ENCODE measurements at regions not wholly inside any gene's neighbourhood (a gene's known extent, or its start where the extent isn't known, plus 50 kb on each side); places are given as distances from the start of the nearest gene placed in this dataset.

DNA sequence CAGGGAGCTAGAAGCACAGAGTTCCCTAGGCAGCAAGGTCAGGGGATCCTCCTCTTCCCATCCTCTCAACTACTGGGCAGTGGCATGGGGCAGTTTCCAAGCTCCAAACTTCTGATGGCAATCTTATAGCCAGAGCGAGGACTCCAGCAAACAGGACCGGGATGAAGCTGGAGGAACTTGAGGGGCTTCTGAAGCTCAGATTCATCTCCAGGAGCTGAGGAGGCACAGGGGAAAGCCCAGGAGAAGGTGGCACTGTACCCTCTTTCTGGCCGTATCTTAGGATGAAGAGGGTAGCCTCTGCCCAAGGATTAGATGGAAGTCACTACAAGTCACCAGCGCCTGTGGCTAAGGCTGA, 50.0 kb upstream of the RPL38 start:
- TF ChIP-seq, protein P1, sequence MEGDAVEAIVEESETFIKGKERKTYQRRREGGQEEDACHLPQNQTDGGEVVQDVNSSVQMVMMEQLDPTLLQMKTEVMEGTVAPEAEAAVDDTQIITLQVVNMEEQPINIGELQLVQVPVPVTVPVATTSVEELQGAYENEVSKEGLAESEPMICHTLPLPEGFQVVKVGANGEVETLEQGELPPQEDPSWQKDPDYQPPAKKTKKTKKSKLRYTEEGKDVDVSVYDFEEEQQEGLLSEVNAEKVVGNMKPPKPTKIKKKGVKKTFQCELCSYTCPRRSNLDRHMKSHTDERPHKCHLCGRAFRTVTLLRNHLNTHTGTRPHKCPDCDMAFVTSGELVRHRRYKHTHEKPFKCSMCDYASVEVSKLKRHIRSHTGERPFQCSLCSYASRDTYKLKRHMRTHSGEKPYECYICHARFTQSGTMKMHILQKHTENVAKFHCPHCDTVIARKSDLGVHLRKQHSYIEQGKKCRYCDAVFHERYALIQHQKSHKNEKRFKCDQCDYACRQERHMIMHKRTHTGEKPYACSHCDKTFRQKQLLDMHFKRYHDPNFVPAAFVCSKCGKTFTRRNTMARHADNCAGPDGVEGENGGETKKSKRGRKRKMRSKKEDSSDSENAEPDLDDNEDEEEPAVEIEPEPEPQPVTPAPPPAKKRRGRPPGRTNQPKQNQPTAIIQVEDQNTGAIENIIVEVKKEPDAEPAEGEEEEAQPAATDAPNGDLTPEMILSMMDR (IDR thresholded peaks at IDR 0.05), result no peak
- no peak for TF ChIP-seq POLR2A (IDR thresholded peaks at IDR 0.05)

Data from body of pancreas (tissue), 4 donors.